Breast epithelium (tissue), 3 donors: ENCODE measurements at regions not wholly inside any gene's neighbourhood (a gene's known extent, or its start where the extent isn't known, plus 50 kb on each side); places are given as distances from the start of the nearest gene placed in this dataset.

Source experiments
- POLR2AphosphoS5 ChIP-seq, 3 donors: sonication (generic); formaldehyde crosslinking; IDR thresholded peaks; one replicate each; pipeline ENCODE4 v1.6.1; 2017; ENCODE audit warnings: antibody characterized with exemption in 3 of 3
- TF ChIP-seq, protein P1 (sequence below), 3 donors: fragments of 450-650 bp; IDR thresholded peaks; one replicate each; pipeline ENCODE4 v1.5.1; 2016 to 2017; ENCODE audit warnings: antibody characterized with exemption in 3 of 3, mild to moderate bottlenecking in 3 of 3, moderate library complexity in 3 of 3

- no peak for TF ChIP-seq POLR2AphosphoS5 (IDR thresholded peaks at IDR 0.05)
- TF ChIP-seq, protein P1, sequence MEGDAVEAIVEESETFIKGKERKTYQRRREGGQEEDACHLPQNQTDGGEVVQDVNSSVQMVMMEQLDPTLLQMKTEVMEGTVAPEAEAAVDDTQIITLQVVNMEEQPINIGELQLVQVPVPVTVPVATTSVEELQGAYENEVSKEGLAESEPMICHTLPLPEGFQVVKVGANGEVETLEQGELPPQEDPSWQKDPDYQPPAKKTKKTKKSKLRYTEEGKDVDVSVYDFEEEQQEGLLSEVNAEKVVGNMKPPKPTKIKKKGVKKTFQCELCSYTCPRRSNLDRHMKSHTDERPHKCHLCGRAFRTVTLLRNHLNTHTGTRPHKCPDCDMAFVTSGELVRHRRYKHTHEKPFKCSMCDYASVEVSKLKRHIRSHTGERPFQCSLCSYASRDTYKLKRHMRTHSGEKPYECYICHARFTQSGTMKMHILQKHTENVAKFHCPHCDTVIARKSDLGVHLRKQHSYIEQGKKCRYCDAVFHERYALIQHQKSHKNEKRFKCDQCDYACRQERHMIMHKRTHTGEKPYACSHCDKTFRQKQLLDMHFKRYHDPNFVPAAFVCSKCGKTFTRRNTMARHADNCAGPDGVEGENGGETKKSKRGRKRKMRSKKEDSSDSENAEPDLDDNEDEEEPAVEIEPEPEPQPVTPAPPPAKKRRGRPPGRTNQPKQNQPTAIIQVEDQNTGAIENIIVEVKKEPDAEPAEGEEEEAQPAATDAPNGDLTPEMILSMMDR (IDR thresholded peaks at IDR 0.05): no peak
Measured at GRCh38 chr7:152495867-152496266, 60.1 kb upstream of the KMT2C start.
